SHP77 treated with DMSO at 0.1 percent for 48 hours (cell line): ENCODE measurements at regions not wholly inside any gene's neighbourhood (a gene's known extent, or its start where the extent isn't known, plus 50 kb on each side); places are given as distances from the start of the nearest gene placed in this dataset.
A peak's percentile ranks its signal among the peaks of the same experiment; 100 is the strongest.

Experiments
- DNase-seq: peaks from one replicate; lab custom pipeline; 2025; lab: John Stamatoyannopoulos, UW

- no peak for DNase-seq
These were observed 1020.4 kb downstream of the CBLN2 start for GRCh38 chr18:71523483-71524435.

- DNase-seq, result no peak
These were observed 1038.6 kb downstream of the CBLN2 start for GRCh38 chr18:71505526-71505925.

- DNase-seq, result no peak
These were observed 1040.9 kb downstream of the CBLN2 start for GRCh38 chr18:71503222-71503621.

GRCh38 chr18:71485611-71486010, 1058.5 kb downstream of the CBLN2 start:
- DNase-seq, result no peak

- DNase-seq, result no peak
These were observed 1072.0 kb downstream of the CBLN2 start for GRCh38 chr18:71471963-71472725.

- DNase-seq, result no peak
These were observed 1087.9 kb downstream of the CBLN2 start for GRCh38 chr18:71456206-71456605.

- DNase-seq, result peak; percentile 17
These were observed 1093.9 kb downstream of the CBLN2 start for GRCh38 chr18:71450257-71450656.

GRCh38 chr18:71443706-71444480, 1100.2 kb downstream of the CBLN2 start:
- no peak for DNase-seq

GRCh38 chr18:71442731-71443141, 1101.4 kb downstream of the CBLN2 start:
- DNase-seq, result no peak

GRCh38 chr18:71441156-71441555, 1103.0 kb downstream of the CBLN2 start:
- no peak for DNase-seq

GRCh38 chr18:71437511-71437910, 1106.6 kb downstream of the CBLN2 start:
- DNase-seq, result no peak

GRCh38 chr18:71433373-71433772, 1110.8 kb downstream of the CBLN2 start:
- no peak for DNase-seq

- no peak for DNase-seq
These were observed 1112.5 kb downstream of the CBLN2 start for GRCh38 chr18:71431689-71432088.

GRCh38 chr18:71431171-71431570, 1113.0 kb downstream of the CBLN2 start:
- DNase-seq, result no peak

- DNase-seq, result no peak
These were observed 1117.7 kb downstream of the CBLN2 start for GRCh38 chr18:71426441-71426840.

GRCh38 chr18:71405169-71405809, 1116.4 kb downstream of the SOCS6 start:
- DNase-seq, result no peak

- DNase-seq, result no peak
These were observed 1114.7 kb downstream of the SOCS6 start for GRCh38 chr18:71403501-71403900.

- DNase-seq, result peak; percentile 37
These were observed 1109.7 kb downstream of the SOCS6 start for GRCh38 chr18:71398531-71398930.

- DNase-seq, result no peak
These were observed 1099.3 kb downstream of the SOCS6 start for GRCh38 chr18:71388148-71388547.

GRCh38 chr18:71374294-71375000, 1085.6 kb downstream of the SOCS6 start:
- DNase-seq, result no peak
